WI38 (cell line): ENCODE measurements at regions not wholly inside any gene's neighbourhood (a gene's known extent, or its start where the extent isn't known, plus 50 kb on each side); places are given as distances from the start of the nearest gene placed in this dataset.

Experiments
- H3K4me3 ChIP-seq: 2 replicates; pipeline ENCODE4 v1.5.1; 2011; ENCODE audit warnings: low read depth, mild to moderate bottlenecking, control low read depth, low read length
- CTCF ChIP-seq: IDR thresholded peaks from 2 replicates; pipeline ENCODE4 v1.5.1; 2012; ENCODE audit warnings: low read depth, mild to moderate bottlenecking, control low read depth, low read length

GRCh38 chr10:112898540-112899390, 51.3 kb upstream of the TCF7L2 start:
- H3K4me3 ChIP-seq: no peak overlapping the region

GRCh38 chr10:112899391-112900065, 50.5 kb upstream of the TCF7L2 start:
- H3K4me3 ChIP-seq: no peak overlapping the region
- no peak for TF ChIP-seq CTCF

More at GRCh38 chr10:112898540-112899390, 51.3 kb upstream of the TCF7L2 start:
- no peak for TF ChIP-seq CTCF
